ENCODE measurements at regions not wholly inside any gene's neighbourhood (a gene's known extent, or its start where the extent isn't known, plus 50 kb on each side); places are given as distances from the start of the nearest gene placed in this dataset.
"Not testable (repeated sequence)": the region's sequence is repeated elsewhere in the genome, so short reads cannot be mapped to it uniquely, and the experiment has no call there.

GRCh38 chr21:9046870-9047269, 1474.5 kb upstream of the TPTE start:
- not testable (repeated sequence) for TF ChIP-seq CTCF, POLR2A (IDR thresholded peaks at IDR 0.05)

Data from heart left ventricle (tissue), 13 donors.